H1 (cell line): ENCODE measurements at regions not wholly inside any gene's neighbourhood (a gene's known extent, or its start where the extent isn't known, plus 50 kb on each side); places are given as distances from the start of the nearest gene placed in this dataset.
A peak's percentile ranks its signal among the peaks of the same experiment; 100 is the strongest.

Experiments
- CTCF ChIA-PET: fragments of 300-600 bp; sonication (Branson Sonifier 250); formaldehyde crosslinking; loops from one replicate; lab custom pipeline; 2021; ENCODE audit not compliant: partially characterized antibody; lab: Charles Lee
- POLR2A ChIA-PET: fragments of 300-600 bp; sonication (Branson Sonifier 250); formaldehyde crosslinking; loops from one replicate; lab custom pipeline; 2021; ENCODE audit warnings: inconsistent platforms; ENCODE audit not compliant: partially characterized antibody; lab: Charles Lee
- DNase-seq, 2 experiments: peaks; one replicate each; pipeline versions ENCODE4 v3.0.0 to v3.0.0-alpha.2; 2010 to 2022; ENCODE audit warnings: low spot score in 2 of 2, low read depth in 1 of 2, mixed read lengths in 1 of 2
- FAIRE-seq: peaks from 2 replicates; lab custom pipeline; 2011; peaks lifted over from hg19 to GRCh38; lab: Jason Lieb, UNC
- H2AFZ ChIP-seq: 2 replicates; pipeline ENCODE4 v1.8.1; 2012; ENCODE audit warnings: low read length, inconsistent platforms
- H2AK5ac ChIP-seq: 2 replicates; pipeline ENCODE4 v1.6.1; 2013; ENCODE audit warnings: low read depth, low read length
- H2BK120ac ChIP-seq: replicated peaks from 2 replicates; pipeline ENCODE3; 2013; ENCODE audit warnings: low read depth, low read length, inconsistent platforms
- H2BK12ac ChIP-seq: 2 replicates; pipeline ENCODE4 v1.6.1; 2013; ENCODE audit warnings: low read depth, low read length
- H2BK15ac ChIP-seq: 2 replicates; pipeline ENCODE4 v1.6.1; 2013; ENCODE audit warnings: low read length
- H2BK20ac ChIP-seq: 2 replicates; pipeline ENCODE4 v1.6.1; 2013; ENCODE audit warnings: low read length
- H2BK5ac ChIP-seq: 2 replicates; pipeline ENCODE4 v1.6.1; 2013; ENCODE audit warnings: low read depth, low read length
- H3K14ac ChIP-seq: 2 replicates; pipeline ENCODE4 v1.6.1; 2013; ENCODE audit warnings: inconsistent platforms; ENCODE audit not compliant: insufficient read length
- H3K18ac ChIP-seq: 2 replicates; pipeline ENCODE4 v1.6.1; 2013; ENCODE audit warnings: low read length; ENCODE audit errors: extremely low read depth
- H3K23ac ChIP-seq: 2 replicates; pipeline ENCODE4 v1.6.1; 2013; ENCODE audit warnings: inconsistent platforms; ENCODE audit not compliant: insufficient read length
- H3K23me2 ChIP-seq: 2 replicates; pipeline ENCODE4 v1.6.1; 2013; ENCODE audit warnings: low read depth, low read length
- H3K27ac ChIP-seq: 2 replicates; pipeline ENCODE4 v1.6.1; 2011; ENCODE audit warnings: low read depth, low read length, inconsistent platforms
- H3K27me3 ChIP-seq, 4 experiments: replicated peaks in 1 of 4; 1 replicate in 1 of 4; 2 replicates in 3 of 4; pipeline versions ENCODE4 v1.6.1 to v1.8.1; 2011 to 2013; ENCODE audit warnings: low read length in 3 of 4, mild to moderate bottlenecking in 3 of 4, inconsistent platforms in 2 of 4, mixed read lengths in 2 of 4, moderate library complexity in 1 of 4; ENCODE audit not compliant: control insufficient read depth in 3 of 4, insufficient read depth in 3 of 4; ENCODE audit errors: extremely low read depth in 1 of 4
- H3K36me3 ChIP-seq, 4 experiments: 2 replicates each; pipeline versions ENCODE4 v1.6.1 to v1.8.1; 2011 to 2013; ENCODE audit warnings: mild to moderate bottlenecking in 4 of 4, low read length in 3 of 4, moderate library complexity in 2 of 4, control low read depth in 1 of 4, inconsistent platforms in 1 of 4; ENCODE audit not compliant: insufficient read depth in 4 of 4, control insufficient read depth in 2 of 4
- H3K4ac ChIP-seq: replicated peaks from 2 replicates; pipeline ENCODE3; 2013; ENCODE audit warnings: low read length, low read depth, mixed read lengths, inconsistent platforms; ENCODE audit not compliant: insufficient read length
- H3K4me1 ChIP-seq, 4 experiments: replicated peaks in 1 of 4; 1 replicate in 1 of 4; 2 replicates in 3 of 4; pipeline versions ENCODE4 v1.6.1 to v1.8.1; 2011 to 2013; ENCODE audit warnings: low read length in 3 of 4, inconsistent platforms in 2 of 4, mixed read lengths in 1 of 4; ENCODE audit not compliant: insufficient read depth in 4 of 4, control insufficient read depth in 3 of 4
- H3K4me2 ChIP-seq, 2 experiments: 2 replicates each; pipeline versions ENCODE4 v1.6.1 to v1.8.1; 2011 to 2013; ENCODE audit warnings: low read depth in 2 of 2, low read length in 2 of 2, control low read depth in 1 of 2, inconsistent platforms in 1 of 2, mild to moderate bottlenecking in 1 of 2; ENCODE audit not compliant: insufficient read depth in 1 of 2
- H3K4me3 ChIP-seq, 4 experiments: fragments of 200-600, 300-600 bp in 1 of 4; sonication (generic), shearing (Covaris generic), sonication (Bioruptor Twin) in 1 of 4; 2 replicates each; pipeline versions ENCODE4 v1.5.1 to v1.8.1; 2011 to 2016; ENCODE audit warnings: low read length in 4 of 4, low read depth in 3 of 4, control low read depth in 2 of 4, inconsistent platforms in 2 of 4, mild to moderate bottlenecking in 2 of 4, mixed read lengths in 1 of 4, moderate library complexity in 1 of 4; ENCODE audit not compliant: insufficient read depth in 2 of 4; ENCODE audit errors: extremely low read depth in 1 of 4
- H3K56ac ChIP-seq: replicated peaks from 2 replicates; pipeline ENCODE3; 2013; ENCODE audit warnings: low read depth, mild to moderate bottlenecking, mixed read lengths, low read length, inconsistent platforms; ENCODE audit not compliant: insufficient read length
- H3K79me1 ChIP-seq: 2 replicates; pipeline ENCODE4 v1.6.1; 2013; ENCODE audit warnings: low read depth, low read length, control low read depth
- H3K79me2 ChIP-seq, 2 experiments: 2 replicates each; pipeline versions ENCODE4 v1.6.1 to v1.8.1; 2012 to 2013; ENCODE audit warnings: low read length in 2 of 2, mild to moderate bottlenecking in 2 of 2, inconsistent platforms in 1 of 2; ENCODE audit not compliant: insufficient read depth in 2 of 2, control insufficient read depth in 1 of 2
- H3K9ac ChIP-seq, 4 experiments: replicated peaks in 1 of 4; 1 replicate in 1 of 4; 2 replicates in 3 of 4; pipeline versions ENCODE4 v1.6.1 to v1.8.1; 2011 to 2013; ENCODE audit warnings: low read depth in 3 of 4, low read length in 3 of 4, control low read depth in 2 of 4, mild to moderate bottlenecking in 2 of 4, moderate library complexity in 2 of 4, inconsistent platforms in 1 of 4; ENCODE audit errors: extremely low read depth in 1 of 4
- H3K9me3 ChIP-seq, 2 experiments: 2 replicates each; pipeline versions ENCODE4 v1.6.1 to v1.8.1; 2012 to 2013; ENCODE audit warnings: mild to moderate bottlenecking in 2 of 2, moderate library complexity in 2 of 2, control low read depth in 1 of 2, inconsistent platforms in 1 of 2, low read depth in 1 of 2, low read length in 1 of 2, mixed read lengths in 1 of 2; ENCODE audit not compliant: insufficient read depth in 2 of 2
- H4K20me1 ChIP-seq, 2 experiments: replicated peaks in 1 of 2; 2 replicates each; pipeline versions ENCODE3 to v1.8.1; 2011 to 2013; ENCODE audit warnings: inconsistent platforms in 2 of 2, low read length in 2 of 2, mild to moderate bottlenecking in 1 of 2; ENCODE audit not compliant: insufficient read depth in 2 of 2, control insufficient read depth in 1 of 2
- H4K5ac ChIP-seq: 2 replicates; pipeline ENCODE4 v1.6.1; 2013; ENCODE audit warnings: low read length, low read depth, mixed read lengths, inconsistent platforms; ENCODE audit not compliant: insufficient read length
- H4K8ac ChIP-seq: 2 replicates; pipeline ENCODE4 v1.8.0; 2013; ENCODE audit warnings: mild to moderate bottlenecking, moderate library complexity, low read length, inconsistent platforms; ENCODE audit not compliant: insufficient read depth; ENCODE audit errors: extremely low read depth
- H4K91ac ChIP-seq: replicated peaks from 2 replicates; pipeline ENCODE3; 2013; ENCODE audit warnings: low read length, mixed read lengths, inconsistent platforms; ENCODE audit not compliant: insufficient read length
- CTCF ChIP-seq, 3 experiments: IDR thresholded peaks; 1 replicate in 2 of 3; 2 replicates in 1 of 3; pipeline versions ENCODE4 v1.5.1 to v1.6.1; 2011; ENCODE audit warnings: low read length in 3 of 3, mild to moderate bottlenecking in 3 of 3, inconsistent platforms in 2 of 3, low read depth in 1 of 3, moderate library complexity in 1 of 3; ENCODE audit not compliant: insufficient read depth in 1 of 3; ENCODE audit errors: control extremely low read depth in 1 of 3
- JUND ChIP-seq: IDR thresholded peaks from 2 replicates; pipeline ENCODE4 v1.6.1; 2011; ENCODE audit warnings: mild to moderate bottlenecking, improper control_type of control experiment, low read length
- RAD21 ChIP-seq, 2 experiments: IDR thresholded peaks in 1 of 2; conservative IDR thresholded peaks in 1 of 2; 2 replicates each; pipeline ENCODE4 v1.6.1; 2011; ENCODE audit warnings: low read depth in 2 of 2, low read length in 2 of 2, improper control_type of control experiment in 1 of 2, inconsistent platforms in 1 of 2, mild to moderate bottlenecking in 1 of 2, moderate library complexity in 1 of 2
- ZNF274 ChIP-seq: IDR thresholded peaks from 2 replicates; pipeline ENCODE4 v1.7.0; 2012; ENCODE audit warnings: low read length, borderline replicate concordance; ENCODE audit errors: extremely low read depth
- WGBS, 2 experiments: shearing (Covaris generic) in 1 of 2; methylation state at CpG; one replicate each; pipeline versions ENCODE4 v1.1.6 to v1.1.7; 2013 to 2015; ENCODE audit warnings: low lambda C conversion rate in 2 of 2, mixed read lengths in 2 of 2, inconsistent platforms in 1 of 2, low coverage in 1 of 2, missing lambda C conversion rate in 1 of 2; ENCODE audit not compliant: insufficient replicate concordance in 2 of 2, insufficient coverage in 1 of 2, insufficient read length in 1 of 2; ENCODE audit errors: extremely low coverage in 1 of 2, missing lambda C conversion rate in 1 of 2; 5-methylcytosine and 5-hydroxymethylcytosine counted together

GRCh38 chr10:61024856-61025201 lies 80.8 kb upstream of the RHOBTB1 start:
- no peak overlapping the region for H3K56ac ChIP-seq
- no peaks in the 10 kb centered on the region for H3K9me3 ChIP-seq
- H3K79me2 ChIP-seq, result no peaks in the 10 kb centered on the region
- no peak overlapping the region for H3K18ac ChIP-seq
- no peak overlapping the region for H3K14ac ChIP-seq
- FAIRE-seq (no peak), DNase-seq (no peak)
- H2BK12ac ChIP-seq, result no peak overlapping the region
- H3K4ac ChIP-seq, result no peak overlapping the region
- H3K4me2 ChIP-seq, result no peak overlapping the region
- H2AK5ac ChIP-seq, result no peak overlapping the region
- ChIA-PET POLR2A (no interaction called here), CTCF (interaction anchor here (0.6 to 3.2 kb wide), 36 partner anchors 9 to 709 kb away, joined by 3 to 24 read pairs (median 4); no protein-coding TSS in a partner anchor)
- H3K23me2 ChIP-seq, result no peaks in the 10 kb centered on the region
- H3K9ac ChIP-seq, result no peak overlapping the region
- no peaks in the 10 kb centered on the region for H3K4me1 ChIP-seq
- no peak overlapping the region for H4K8ac ChIP-seq
- no peaks in the 10 kb centered on the region for H3K79me1 ChIP-seq
- no peak overlapping the region for H2BK15ac ChIP-seq
- H2AFZ ChIP-seq, result peak overlapping the region; percentile 86; the same call in 1 of the 2 replicates
- H3K27ac ChIP-seq, result no peak overlapping the region
- no peak overlapping the region for H4K5ac ChIP-seq
- H3K27me3 ChIP-seq, result peaks cover 0 to 1% (median 0%) of the 10 kb centered on the region in 4 experiments; a peak in 1 of 7 replicates
- H2BK5ac ChIP-seq, result no peak overlapping the region
- 0 out of 2 replicates have a peak, but pooled peaks have one; percentile 7 for TF ChIP-seq JUND
- TF ChIP-seq CTCF (IDR thresholded peaks at IDR 0.05; ENCODE audit: control extremely low read depth in 1 of 3, insufficient read depth in 1 of 3, low read depth in 1 of 3, low read length in 3 of 3), result peak; percentile 55 to 70 (median 70)
- TF ChIP-seq RAD21 (IDR thresholded peaks at IDR 0.05 in 1 of 2, conservative IDR thresholded peaks at IDR 0.05 in 1 of 2; ENCODE audit: low read depth in 2 of 2, low read length in 2 of 2), result peak; percentile 49 to 67; a peak in 3 of 4 replicates
- TF ChIP-seq ZNF274, result no peak
- H2BK20ac ChIP-seq, result no peak overlapping the region
- H2BK120ac ChIP-seq, result no peak overlapping the region
- 39% methylated on average over 2 of the region's 2 CpGs; no CpG with 5 or more reads in 1 of the 2 experiments for WGBS, 2 experiments
- H4K20me1 ChIP-seq, result no peaks in the 10 kb centered on the region
- H4K91ac ChIP-seq, result no peak overlapping the region
- no peak overlapping the region for H3K23ac ChIP-seq
- H3K4me3 ChIP-seq, result no peak overlapping the region
- no peaks in the 10 kb centered on the region for H3K36me3 ChIP-seq
